ENCODE measurements at regions not wholly inside any gene's neighbourhood (a gene's known extent, or its start where the extent isn't known, plus 50 kb on each side); places are given as distances from the start of the nearest gene placed in this dataset.
"Not testable (repeated sequence)": the region's sequence is repeated elsewhere in the genome, so short reads cannot be mapped to it uniquely, and the experiment has no call there.

GRCh38 chr15:63448266-63448665 lies 56.1 kb upstream of the USP3 start:
- H3K4me1 Mint-ChIP-seq: peaks cover 18% of the 10 kb centered on the region
- ChIA-PET POLR2A (no interaction called here), CTCF (interaction anchor here (0.9 to 4.9 kb wide), 3 partner anchors 10 to 626 kb away, joined by 3 to 20 read pairs (median 4); no protein-coding TSS in a partner anchor)
- H3K27me3 Mint-ChIP-seq: peaks cover 6% of the 10 kb centered on the region
- no peak overlapping the region for H3K27ac Mint-ChIP-seq
- DNase-seq: no peak
- H3K4me3 Mint-ChIP-seq: no peak overlapping the region
- H3K36me3 Mint-ChIP-seq (ENCODE audit: low read depth): no peaks in the 10 kb centered on the region
- no peaks in the 10 kb centered on the region for H3K9me3 Mint-ChIP-seq

GRCh38 chr15:63448872-63449555 lies 55.4 kb upstream of the USP3 start:
- H3K27ac Mint-ChIP-seq; H3K36me3 Mint-ChIP-seq (ENCODE audit: low read depth); DNase-seq; H3K9me3 Mint-ChIP-seq; H3K27me3 Mint-ChIP-seq; H3K4me3 Mint-ChIP-seq; POLR2A ChIA-PET: not testable (repeated sequence)
- CTCF ChIA-PET: interaction anchor here (4.9 kb wide), 1 partner anchor 11 kb away, joined by 20 read pairs; no protein-coding TSS in a partner anchor
- H3K4me1 Mint-ChIP-seq: peaks cover 23% of the 10 kb centered on the region

- POLR2A ChIA-PET: no interaction called here
These were observed 54.7 kb upstream of the USP3 start for GRCh38 chr15:63449731-63450130.

GRCh38 chr15:63450884-63451225 lies 53.5 kb upstream of the USP3 start:
- ChIA-PET CTCF (interaction anchor here (1.1 kb wide), 1 partner anchor 14 kb away, joined by 3 read pairs; no protein-coding TSS in a partner anchor), POLR2A (no interaction called here)
- H3K36me3 Mint-ChIP-seq (ENCODE audit: low read depth): no peaks in the 10 kb centered on the region
- no peak for DNase-seq
- no peak overlapping the region for H3K4me3 Mint-ChIP-seq
- peaks cover 6% of the 10 kb centered on the region for H3K27me3 Mint-ChIP-seq
- no peaks in the 10 kb centered on the region for H3K9me3 Mint-ChIP-seq
- no peak overlapping the region for H3K27ac Mint-ChIP-seq
- peaks cover 22% of the 10 kb centered on the region for H3K4me1 Mint-ChIP-seq

More at GRCh38 chr15:63449731-63450130, 54.7 kb upstream of the USP3 start:
- no peak overlapping the region for H3K27ac Mint-ChIP-seq
- DNase-seq: no peak
- no peak overlapping the region for H3K4me3 Mint-ChIP-seq
- CTCF ChIA-PET: interaction anchor here (1.1 to 4.9 kb wide), 2 partner anchors 12 to 13 kb away, joined by 3 to 20 read pairs; no protein-coding TSS in a partner anchor
- no peaks in the 10 kb centered on the region for H3K36me3 Mint-ChIP-seq (ENCODE audit: low read depth)
- H3K4me1 Mint-ChIP-seq: peaks cover 23% of the 10 kb centered on the region
- peaks cover 6% of the 10 kb centered on the region for H3K27me3 Mint-ChIP-seq
- H3K9me3 Mint-ChIP-seq: no peaks in the 10 kb centered on the region

GRCh38 chr15:63451671-63452315 lies 52.6 kb upstream of the USP3 start:
- H3K27me3 Mint-ChIP-seq: peaks cover 3% of the 10 kb centered on the region
- ChIA-PET POLR2A (no interaction called here), CTCF (no interaction called here)
- DNase-seq: no peak
- no peak overlapping the region for H3K4me3 Mint-ChIP-seq
- no peaks in the 10 kb centered on the region for H3K9me3 Mint-ChIP-seq
- H3K4me1 Mint-ChIP-seq: peaks cover 14% of the 10 kb centered on the region
- H3K27ac Mint-ChIP-seq: no peak overlapping the region
- H3K36me3 Mint-ChIP-seq (ENCODE audit: low read depth): no peaks in the 10 kb centered on the region

GRCh38 chr15:63452552-63453136 lies 51.7 kb upstream of the USP3 start:
- no peak overlapping the region for H3K27ac Mint-ChIP-seq
- DNase-seq: no peak
- H3K36me3 Mint-ChIP-seq (ENCODE audit: low read depth): no peaks in the 10 kb centered on the region
- POLR2A ChIA-PET: no interaction called here
- CTCF ChIA-PET: interaction anchor here (0.6 kb wide), 1 partner anchor 81 kb away, joined by 3 read pairs; no protein-coding TSS in a partner anchor
- H3K27me3 Mint-ChIP-seq: peaks cover 4% of the 10 kb centered on the region
- peaks cover 14% of the 10 kb centered on the region for H3K4me1 Mint-ChIP-seq
- no peak overlapping the region for H3K4me3 Mint-ChIP-seq
- no peaks in the 10 kb centered on the region for H3K9me3 Mint-ChIP-seq

GRCh38 chr15:63453186-63453905 lies 51.0 kb upstream of the USP3 start:
- H3K9me3 Mint-ChIP-seq: no peaks in the 10 kb centered on the region
- ChIA-PET POLR2A (no interaction called here), CTCF (interaction anchor here (0.6 to 1.2 kb wide), 2 partner anchors 15 to 81 kb away, joined by 3 read pairs; no protein-coding TSS in a partner anchor)
- H3K27me3 Mint-ChIP-seq: peaks cover 3% of the 10 kb centered on the region
- peaks cover 14% of the 10 kb centered on the region for H3K4me1 Mint-ChIP-seq
- H3K36me3 Mint-ChIP-seq (ENCODE audit: low read depth): no peaks in the 10 kb centered on the region
- DNase-seq: no peak
- no peak overlapping the region for H3K27ac Mint-ChIP-seq
- H3K4me3 Mint-ChIP-seq: no peak overlapping the region

GRCh38 chr15:63454503-63455211 lies 49.7 kb upstream of the USP3 start:
- no peak overlapping the region for H3K4me3 Mint-ChIP-seq
- ChIA-PET CTCF (interaction anchor here (1.2 to 1.5 kb wide), 3 partner anchors 10 to 155 kb away, joined by 3 to 4 read pairs (median 4); no protein-coding TSS in a partner anchor), POLR2A (no interaction called here)
- no peak for DNase-seq
- peaks cover 12% of the 10 kb centered on the region for H3K4me1 Mint-ChIP-seq
- no peak overlapping the region for H3K27ac Mint-ChIP-seq
- H3K27me3 Mint-ChIP-seq: peaks cover 2% of the 10 kb centered on the region
- no peaks in the 10 kb centered on the region for H3K36me3 Mint-ChIP-seq (ENCODE audit: low read depth)
- peaks cover 2% of the 10 kb centered on the region for H3K9me3 Mint-ChIP-seq
